GM12891 (cell line): ENCODE measurements at regions not wholly inside any gene's neighbourhood (a gene's known extent, or its start where the extent isn't known, plus 50 kb on each side); places are given as distances from the start of the nearest gene placed in this dataset.

ENCODE experiments used
- DNase-seq: peaks from one replicate; pipeline ENCODE4 v3.0.0; 2011; ENCODE audit warnings: low spot score; ENCODE audit not compliant: insufficient read length
- FAIRE-seq: peaks from 2 replicates; lab custom pipeline; 2011; peaks lifted over from hg19 to GRCh38; lab: Jason Lieb, UNC
- PAX5 ChIP-seq: IDR thresholded peaks from 2 replicates; pipeline ENCODE4 v1.6.1; 2011; ENCODE audit warnings: low read length, moderate library complexity, mild to moderate bottlenecking; ENCODE audit not compliant: insufficient read depth, severe bottlenecking
- POLR2A ChIP-seq: IDR thresholded peaks from 2 replicates; pipeline ENCODE4 v1.6.1; 2011; ENCODE audit warnings: low read depth, low read length, control low read depth
- POLR2AphosphoS5 ChIP-seq: IDR thresholded peaks from 2 replicates; pipeline ENCODE4 v1.6.1; 2011; ENCODE audit warnings: low read depth, low read length, control low read depth
- POU2F2 ChIP-seq: IDR thresholded peaks from 2 replicates; pipeline ENCODE4 v1.6.1; 2011; ENCODE audit warnings: low read depth, mild to moderate bottlenecking, control low read depth, low read length, moderate library complexity
- SPI1 ChIP-seq: IDR thresholded peaks from 2 replicates; pipeline ENCODE4 v1.6.1; 2011; ENCODE audit warnings: low read depth, low read length, control low read depth
- TAF1 ChIP-seq: IDR thresholded peaks from 2 replicates; pipeline ENCODE4 v1.6.1; 2011; ENCODE audit warnings: low read depth, low read length, control low read depth

GRCh38 chr7:12761111-12761510 is 73.7 kb downstream of the ARL4A start:
- no peak for DNase-seq
- no peak for FAIRE-seq
- no peak for TF ChIP-seq POLR2A
- no peak for TF ChIP-seq POLR2AphosphoS5
- no peak for TF ChIP-seq POU2F2
- TF ChIP-seq TAF1 = no peak
- TF ChIP-seq SPI1 = no peak
- TF ChIP-seq PAX5 = no peak

- TF ChIP-seq TAF1 = no peak
- no peak for TF ChIP-seq POLR2A
- FAIRE-seq = no peak
Observed at GRCh38 chr7:12761691-12762090, 74.3 kb downstream of the ARL4A start.

GRCh38 chr7:12764458-12764891 is 77.0 kb downstream of the ARL4A start:
- DNase-seq (no peak), FAIRE-seq (no peak)

More at GRCh38 chr7:12761691-12762090, 74.3 kb downstream of the ARL4A start:
- no peak for DNase-seq

GRCh38 chr7:12765431-12766100 is 78.1 kb downstream of the ARL4A start:
- DNase-seq = no peak
- TF ChIP-seq SPI1 (no peak), PAX5 (no peak), TAF1 (no peak), POU2F2 (no peak), POLR2AphosphoS5 (no peak), POLR2A (no peak)
- no peak for FAIRE-seq

More at GRCh38 chr7:12764458-12764891, 77.0 kb downstream of the ARL4A start:
- TF ChIP-seq SPI1 (no peak), PAX5 (no peak), POLR2A (no peak), TAF1 (no peak), POU2F2 (no peak), POLR2AphosphoS5 (no peak)

- DNase-seq (no peak), FAIRE-seq (no peak)
- no peak for TF ChIP-seq POU2F2
- TF ChIP-seq POLR2AphosphoS5 = no peak
Observed at GRCh38 chr7:12766416-12766815, 79.0 kb downstream of the ARL4A start.

DNA sequence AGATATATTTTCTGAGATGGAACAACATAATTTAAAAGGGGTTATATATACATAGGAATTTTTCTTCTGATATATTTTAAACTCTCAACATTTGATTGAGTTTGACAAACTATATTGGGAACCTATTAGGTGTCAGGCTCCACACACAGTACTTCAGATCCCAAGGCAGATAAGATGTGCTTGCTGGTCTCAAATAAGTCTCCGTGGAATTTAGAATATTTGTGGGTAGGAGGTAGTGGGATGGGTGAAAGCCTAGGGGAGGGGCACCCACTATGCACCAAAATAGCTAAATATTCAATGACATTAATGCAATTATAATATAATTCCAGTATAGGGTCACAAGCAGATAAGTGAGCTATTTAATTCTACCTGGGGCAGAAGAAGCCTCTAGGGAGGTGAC is 81.5 kb downstream of the ARL4A start:
- TF ChIP-seq POU2F2 (no peak), POLR2A (no peak), PAX5 (no peak), TAF1 (no peak), SPI1 (no peak), POLR2AphosphoS5 (no peak)
- no peak for FAIRE-seq
- no peak for DNase-seq

GRCh38 chr7:12769444-12769843 is 82.0 kb downstream of the ARL4A start:
- TF ChIP-seq PAX5 = no peak
- no peak for TF ChIP-seq SPI1
- TF ChIP-seq TAF1 = no peak
- no peak for TF ChIP-seq POLR2A
- TF ChIP-seq POLR2AphosphoS5 = no peak
- TF ChIP-seq POU2F2 = no peak
- DNase-seq = no peak
- FAIRE-seq = no peak

- DNase-seq (no peak), FAIRE-seq (no peak)
- TF ChIP-seq SPI1 (no peak), PAX5 (no peak), POU2F2 (no peak), POLR2A (no peak), POLR2AphosphoS5 (no peak), TAF1 (no peak)
Observed at GRCh38 chr7:12770227-12770975, 83.0 kb downstream of the ARL4A start.

DNA sequence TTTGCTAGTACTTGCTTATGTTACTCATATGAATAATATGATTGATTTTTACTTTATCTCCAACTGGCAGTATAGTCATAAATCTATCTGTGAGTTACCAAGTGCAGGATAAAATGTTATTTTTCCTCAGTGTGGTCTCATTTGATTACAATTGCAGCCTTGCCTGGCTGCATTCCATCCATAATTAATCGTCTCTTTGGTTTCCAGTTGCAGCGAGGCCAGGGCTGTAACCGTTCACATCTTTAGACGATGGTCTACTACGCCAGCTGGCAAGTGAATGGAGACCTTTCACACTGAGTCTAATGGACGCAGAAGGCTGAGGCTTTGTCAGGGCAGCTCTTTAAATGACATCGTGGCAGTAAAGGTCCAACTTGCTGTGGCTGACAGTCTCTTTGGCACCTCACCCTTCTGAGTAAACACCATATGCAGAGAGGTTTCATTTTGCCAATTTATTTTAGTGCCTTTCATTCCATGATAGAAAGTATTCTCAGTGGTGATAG is 84.0 kb downstream of the ARL4A start:
- no peak for TF ChIP-seq SPI1
- TF ChIP-seq TAF1 = no peak
- no peak for TF ChIP-seq PAX5
- no peak for TF ChIP-seq POLR2A
- no peak for TF ChIP-seq POLR2AphosphoS5
- no peak for TF ChIP-seq POU2F2
- no peak for FAIRE-seq
- DNase-seq = no peak

- no peak for DNase-seq
- FAIRE-seq = no peak
- TF ChIP-seq POLR2A (no peak), PAX5 (no peak), TAF1 (no peak), POU2F2 (no peak), SPI1 (no peak), POLR2AphosphoS5 (no peak)
Observed at GRCh38 chr7:12772768-12773167, 85.3 kb downstream of the ARL4A start.
